ENCODE measurements at regions not wholly inside any gene's neighbourhood (a gene's known extent, or its start where the extent isn't known, plus 50 kb on each side); places are given as distances from the start of the nearest gene placed in this dataset.

DNA sequence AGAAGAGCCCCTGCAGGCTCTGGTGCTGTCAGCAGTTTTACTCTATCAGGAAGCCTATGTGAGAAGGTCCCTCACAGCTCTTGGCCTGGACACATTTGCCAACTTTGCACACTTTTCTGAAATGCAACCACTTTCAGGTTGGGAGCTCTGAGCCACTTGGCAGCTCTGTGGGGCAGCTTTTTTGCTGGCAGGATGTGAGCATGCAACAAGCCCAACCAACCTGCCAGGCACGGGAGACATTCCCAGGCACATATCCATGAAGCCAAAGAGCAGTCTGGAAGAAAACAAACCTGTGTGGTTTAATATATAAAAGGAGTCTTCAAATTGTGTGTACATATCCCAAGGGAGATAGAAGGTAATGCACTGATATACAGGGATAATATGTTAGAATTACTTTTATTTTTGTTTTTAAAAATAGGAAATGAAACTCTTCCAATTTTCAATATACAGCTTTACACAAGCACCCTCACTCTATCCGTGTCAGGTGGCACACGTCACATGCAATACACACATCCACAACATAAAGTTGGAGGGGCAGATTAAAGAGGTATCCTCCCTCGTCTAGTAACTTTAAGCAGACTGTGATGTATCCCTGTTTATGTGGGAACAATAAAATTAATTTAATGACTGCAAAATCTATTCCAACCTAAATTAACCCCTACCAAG, 57.4 kb upstream of the COX10 start:
- Histone ChIP-seq H3K27ac (no peak overlapping the region), H3K9me3 (peaks cover 0 to 6% of the 10 kb centered on the region in 2 donors), H3K4me1 (no peaks in the 10 kb centered on the region), H3K4me3 (no peak overlapping the region), H3K36me3 (no peaks in the 10 kb centered on the region), H3K27me3 (no peaks in the 10 kb centered on the region)
- DNase-seq (ENCODE audit: low spot score): no peak
- TF ChIP-seq, protein P1, sequence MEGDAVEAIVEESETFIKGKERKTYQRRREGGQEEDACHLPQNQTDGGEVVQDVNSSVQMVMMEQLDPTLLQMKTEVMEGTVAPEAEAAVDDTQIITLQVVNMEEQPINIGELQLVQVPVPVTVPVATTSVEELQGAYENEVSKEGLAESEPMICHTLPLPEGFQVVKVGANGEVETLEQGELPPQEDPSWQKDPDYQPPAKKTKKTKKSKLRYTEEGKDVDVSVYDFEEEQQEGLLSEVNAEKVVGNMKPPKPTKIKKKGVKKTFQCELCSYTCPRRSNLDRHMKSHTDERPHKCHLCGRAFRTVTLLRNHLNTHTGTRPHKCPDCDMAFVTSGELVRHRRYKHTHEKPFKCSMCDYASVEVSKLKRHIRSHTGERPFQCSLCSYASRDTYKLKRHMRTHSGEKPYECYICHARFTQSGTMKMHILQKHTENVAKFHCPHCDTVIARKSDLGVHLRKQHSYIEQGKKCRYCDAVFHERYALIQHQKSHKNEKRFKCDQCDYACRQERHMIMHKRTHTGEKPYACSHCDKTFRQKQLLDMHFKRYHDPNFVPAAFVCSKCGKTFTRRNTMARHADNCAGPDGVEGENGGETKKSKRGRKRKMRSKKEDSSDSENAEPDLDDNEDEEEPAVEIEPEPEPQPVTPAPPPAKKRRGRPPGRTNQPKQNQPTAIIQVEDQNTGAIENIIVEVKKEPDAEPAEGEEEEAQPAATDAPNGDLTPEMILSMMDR (IDR thresholded peaks at IDR 0.05): no peak

DNA sequence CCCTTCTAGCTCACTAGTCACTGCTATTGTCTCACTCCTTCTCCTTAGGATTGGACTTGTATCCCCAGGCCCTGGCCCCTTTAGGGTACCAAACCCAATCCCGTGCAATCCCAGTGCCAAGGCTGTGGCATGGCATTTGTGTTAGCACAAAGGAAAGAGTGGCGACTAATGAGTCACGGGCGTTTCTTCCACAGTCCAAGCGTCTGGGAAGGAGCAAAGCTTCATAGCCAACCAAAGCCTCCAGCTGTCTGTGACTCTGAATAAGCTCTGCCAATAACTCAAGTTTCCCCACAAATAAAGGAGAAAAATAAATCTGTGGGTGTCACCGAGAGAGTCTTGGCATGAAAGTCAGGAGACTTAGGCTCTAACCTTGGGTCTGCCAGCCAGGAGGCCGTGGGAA, 54.6 kb upstream of the COX10 start:
- no peak overlapping the region for H3K27ac ChIP-seq
- H3K36me3 ChIP-seq: no peaks in the 10 kb centered on the region
- DNase-seq (ENCODE audit: low spot score): no peak
- TF ChIP-seq, protein P1 (IDR thresholded peaks at IDR 0.05): no peak
- H3K27me3 ChIP-seq: no peaks in the 10 kb centered on the region
- H3K9me3 ChIP-seq: peaks cover 0 to 6% of the 10 kb centered on the region in 2 donors
- no peaks in the 10 kb centered on the region for H3K4me1 ChIP-seq
- H3K4me3 ChIP-seq: no peak overlapping the region

DNA sequence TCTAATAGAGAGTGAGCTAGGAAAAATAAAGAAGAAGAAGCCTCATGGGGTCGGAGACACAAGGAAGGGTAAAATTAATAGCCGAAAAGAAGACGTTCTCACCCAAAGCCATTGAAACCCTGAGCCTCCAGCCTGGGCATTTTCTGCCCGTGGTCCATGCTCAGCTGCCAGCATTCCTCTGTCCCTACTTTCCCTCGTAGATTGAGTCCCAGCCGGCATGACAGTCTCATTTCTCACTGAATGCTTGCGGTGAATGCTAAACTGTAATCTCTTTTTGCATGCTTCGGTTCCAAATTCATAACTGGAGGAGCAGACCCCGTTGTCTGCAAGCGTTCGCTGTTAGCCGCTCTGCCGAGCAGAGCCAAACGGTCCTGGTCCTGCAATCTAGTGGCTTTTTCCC, 54.0 kb upstream of the COX10 start:
- TF ChIP-seq, protein P1 (IDR thresholded peaks at IDR 0.05): no peak
- H3K27ac ChIP-seq: no peak overlapping the region
- no peaks in the 10 kb centered on the region for H3K27me3 ChIP-seq
- peaks cover 0 to 5% of the 10 kb centered on the region in 2 donors for H3K9me3 ChIP-seq
- no peak overlapping the region for H3K4me3 ChIP-seq
- H3K36me3 ChIP-seq: no peaks in the 10 kb centered on the region
- no peaks in the 10 kb centered on the region for H3K4me1 ChIP-seq
- no peak for DNase-seq (ENCODE audit: low spot score)

GRCh38 chr17:14016858-14017257, 52.4 kb upstream of the COX10 start:
- H3K36me3 ChIP-seq: no peaks in the 10 kb centered on the region
- H3K27ac ChIP-seq: no peak overlapping the region
- no peaks in the 10 kb centered on the region for H3K4me1 ChIP-seq
- TF ChIP-seq, protein P1 (IDR thresholded peaks at IDR 0.05): no peak
- H3K9me3 ChIP-seq: no peaks in the 10 kb centered on the region
- DNase-seq (ENCODE audit: low spot score): no peak
- no peak overlapping the region for H3K4me3 ChIP-seq
- H3K27me3 ChIP-seq: no peaks in the 10 kb centered on the region

- H3K36me3 ChIP-seq: no peaks in the 10 kb centered on the region
- TF ChIP-seq, protein P1 (IDR thresholded peaks at IDR 0.05): no peak
- H3K4me1 ChIP-seq: no peaks in the 10 kb centered on the region
- DNase-seq (ENCODE audit: low spot score): no peak
- H3K9me3 ChIP-seq: no peaks in the 10 kb centered on the region
- no peak overlapping the region for H3K4me3 ChIP-seq
- H3K27ac ChIP-seq: no peak overlapping the region
- H3K27me3 ChIP-seq: no peaks in the 10 kb centered on the region
Observed at GRCh38 chr17:14019186-14019956, 49.9 kb upstream of the COX10 start.

All from right atrium auricular region (tissue), 2 donors.